T-helper 22 cell (primary cell): ENCODE measurements at regions not wholly inside any gene's neighbourhood (a gene's known extent, or its start where the extent isn't known, plus 50 kb on each side); places are given as distances from the start of the nearest gene placed in this dataset.
A peak's percentile ranks its signal among the peaks of the same experiment; 100 is the strongest.

Experiments used
- DNase-seq: peaks from one replicate; pipeline ENCODE4 v3.0.0-alpha.2; 2020; ENCODE audit warnings: low read depth

- no peak for DNase-seq
These were observed 465.1 kb downstream of the FUT8 start for GRCh38 chr14:65877624-65878023.

GRCh38 chr14:65878586-65878985 is 466.1 kb downstream of the FUT8 start:
- no peak for DNase-seq

- no peak for DNase-seq
These were observed 466.9 kb downstream of the FUT8 start for GRCh38 chr14:65879248-65880009.

- no peak for DNase-seq
These were observed 468.0 kb downstream of the FUT8 start for GRCh38 chr14:65880507-65880906.

- no peak for DNase-seq
These were observed 469.1 kb downstream of the FUT8 start for GRCh38 chr14:65881642-65882041.

- DNase-seq = no peak
These were observed 476.1 kb downstream of the FUT8 start for GRCh38 chr14:65888677-65889076.

GRCh38 chr14:65892315-65892714 is 479.8 kb downstream of the FUT8 start:
- DNase-seq = no peak

GRCh38 chr14:65900164-65900563 is 487.6 kb downstream of the FUT8 start:
- no peak for DNase-seq

- DNase-seq = no peak
These were observed 489.1 kb downstream of the FUT8 start for GRCh38 chr14:65901595-65901994.

GRCh38 chr14:65904988-65905387 is 492.5 kb downstream of the FUT8 start:
- no peak for DNase-seq

GRCh38 chr14:65906344-65906743 is 493.8 kb downstream of the FUT8 start:
- no peak for DNase-seq

- no peak for DNase-seq
These were observed 494.4 kb downstream of the FUT8 start for GRCh38 chr14:65906948-65907347.

GRCh38 chr14:65910108-65910786 is 497.7 kb downstream of the FUT8 start:
- no peak for DNase-seq

GRCh38 chr14:65915125-65915524 is 502.6 kb downstream of the FUT8 start:
- no peak for DNase-seq

GRCh38 chr14:65916055-65916454 is 503.5 kb downstream of the FUT8 start:
- DNase-seq = no peak

- DNase-seq = no peak
These were observed 508.5 kb downstream of the FUT8 start for GRCh38 chr14:65920996-65921395.

- no peak for DNase-seq
These were observed 509.6 kb downstream of the FUT8 start for GRCh38 chr14:65922142-65922541.

- no peak for DNase-seq
These were observed 514.0 kb downstream of the FUT8 start for GRCh38 chr14:65926504-65926903.

- DNase-seq = no peak
These were observed 514.6 kb downstream of the FUT8 start for GRCh38 chr14:65926935-65927700.

- DNase-seq = peak; percentile 23
These were observed 515.4 kb downstream of the FUT8 start for GRCh38 chr14:65927931-65928356.

GRCh38 chr14:65928995-65929394 is 516.5 kb downstream of the FUT8 start:
- DNase-seq = no peak

GRCh38 chr14:65933400-65934069 is 521.0 kb downstream of the FUT8 start:
- DNase-seq = no peak
